SK-N-SH (cell line): ENCODE measurements at regions not wholly inside any gene's neighbourhood (a gene's known extent, or its start where the extent isn't known, plus 50 kb on each side); places are given as distances from the start of the nearest gene placed in this dataset.

Experiments
- CTCF ChIP-seq: fragments of 200-600 bp; sonication (generic); IDR thresholded peaks from 2 replicates; pipeline ENCODE4 v1.6.1; 2017; ENCODE audit warnings: antibody characterized with exemption, mild to moderate bottlenecking, moderate library complexity
- EP300 ChIP-seq, 2 experiments: IDR thresholded peaks; 2 replicates each; pipeline versions ENCODE4 v1.4.0 to v1.6.1; 2012; ENCODE audit warnings: borderline replicate concordance in 1 of 2, low read depth in 1 of 2, low read length in 1 of 2
- GABPA ChIP-seq: IDR thresholded peaks from 2 replicates; pipeline ENCODE4 v1.4.0; 2012; ENCODE audit warnings: low read depth, mild to moderate bottlenecking
- MAX ChIP-seq: IDR thresholded peaks from 2 replicates; pipeline ENCODE4 v1.4.0; 2012; ENCODE audit warnings: low read depth
- MXI1 ChIP-seq: IDR thresholded peaks from 2 replicates; pipeline ENCODE4 v1.6.1; 2012; ENCODE audit warnings: mild to moderate bottlenecking, low read depth, low read length, improper control_type of control experiment
- PBX3 ChIP-seq: IDR thresholded peaks from 2 replicates; pipeline ENCODE4; 2012
- SIN3A ChIP-seq: IDR thresholded peaks from 2 replicates; pipeline ENCODE4 v1.6.1; 2012; ENCODE audit warnings: low read depth, mild to moderate bottlenecking, low read length, moderate library complexity, borderline replicate concordance
- TEAD4 ChIP-seq: IDR thresholded peaks from 2 replicates; pipeline ENCODE4 v1.4.0; 2012; ENCODE audit warnings: mild to moderate bottlenecking, borderline replicate concordance; ENCODE audit not compliant: insufficient read depth
- USF1 ChIP-seq: IDR thresholded peaks from 2 replicates; pipeline ENCODE4 v1.4.0; 2012; ENCODE audit warnings: low read depth, borderline replicate concordance
- ZBTB33 ChIP-seq: IDR thresholded peaks from 2 replicates; pipeline ENCODE4 v1.4.0; 2012; ENCODE audit warnings: low read depth, borderline replicate concordance

GRCh38 chr2:226125176-226125883, 674.3 kb downstream of the IRS1 start:
- TF ChIP-seq ZBTB33 (no peak), GABPA (no peak), USF1 (no peak), CTCF (no peak), SIN3A (no peak), TEAD4 (no peak), EP300 (IDR thresholded peaks at IDR 0.05; ENCODE audit: borderline replicate concordance in 1 of 2, low read depth in 1 of 2, low read length in 1 of 2) (no peak), MAX (no peak), MXI1 (no peak), PBX3 (no peak)
